ENCODE measurements at regions not wholly inside any gene's neighbourhood (a gene's known extent, or its start where the extent isn't known, plus 50 kb on each side); places are given as distances from the start of the nearest gene placed in this dataset.

DNA sequence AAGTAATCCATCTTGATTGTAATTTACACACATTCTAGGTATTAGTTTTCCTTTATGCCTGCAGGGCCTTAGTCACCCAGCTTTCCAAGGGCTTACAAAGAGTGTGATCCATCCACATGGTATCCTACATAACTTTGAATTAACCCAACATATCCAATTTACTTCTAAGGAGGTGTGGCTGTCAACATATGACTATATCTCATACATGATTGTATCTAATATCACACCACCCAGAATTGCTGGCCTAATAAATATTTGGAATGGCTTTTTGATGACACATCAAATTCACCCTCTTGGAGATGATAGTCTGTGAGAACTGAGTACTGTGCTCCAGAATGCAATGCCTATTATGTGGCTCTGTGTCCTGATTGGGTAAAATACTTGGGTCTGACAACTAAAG, 363.3 kb upstream of the GRIN3A start:
- Histone ChIP-seq H3K27me3 (replicated peaks; ENCODE audit: insufficient read depth) (no peaks in the 10 kb centered on the region), H3K36me3 (no peaks in the 10 kb centered on the region), H3K4me3 (no peak overlapping the region), H3K4me1 (replicated peaks) (no peaks in the 10 kb centered on the region), H3K9me3 (no peaks in the 10 kb centered on the region), H3K27ac (no peak overlapping the region)
- intact Hi-C loops (cut with DNase I) = no loop called here
- DNase-seq (ENCODE audit: low spot score) = no peak
- TF ChIP-seq POLR2AphosphoS5 (IDR thresholded peaks at IDR 0.05) (no peak), POLR2A (IDR thresholded peaks at IDR 0.05) (no peak)
- TF ChIP-seq, protein P1, sequence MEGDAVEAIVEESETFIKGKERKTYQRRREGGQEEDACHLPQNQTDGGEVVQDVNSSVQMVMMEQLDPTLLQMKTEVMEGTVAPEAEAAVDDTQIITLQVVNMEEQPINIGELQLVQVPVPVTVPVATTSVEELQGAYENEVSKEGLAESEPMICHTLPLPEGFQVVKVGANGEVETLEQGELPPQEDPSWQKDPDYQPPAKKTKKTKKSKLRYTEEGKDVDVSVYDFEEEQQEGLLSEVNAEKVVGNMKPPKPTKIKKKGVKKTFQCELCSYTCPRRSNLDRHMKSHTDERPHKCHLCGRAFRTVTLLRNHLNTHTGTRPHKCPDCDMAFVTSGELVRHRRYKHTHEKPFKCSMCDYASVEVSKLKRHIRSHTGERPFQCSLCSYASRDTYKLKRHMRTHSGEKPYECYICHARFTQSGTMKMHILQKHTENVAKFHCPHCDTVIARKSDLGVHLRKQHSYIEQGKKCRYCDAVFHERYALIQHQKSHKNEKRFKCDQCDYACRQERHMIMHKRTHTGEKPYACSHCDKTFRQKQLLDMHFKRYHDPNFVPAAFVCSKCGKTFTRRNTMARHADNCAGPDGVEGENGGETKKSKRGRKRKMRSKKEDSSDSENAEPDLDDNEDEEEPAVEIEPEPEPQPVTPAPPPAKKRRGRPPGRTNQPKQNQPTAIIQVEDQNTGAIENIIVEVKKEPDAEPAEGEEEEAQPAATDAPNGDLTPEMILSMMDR (IDR thresholded peaks at IDR 0.05) = no peak

DNA sequence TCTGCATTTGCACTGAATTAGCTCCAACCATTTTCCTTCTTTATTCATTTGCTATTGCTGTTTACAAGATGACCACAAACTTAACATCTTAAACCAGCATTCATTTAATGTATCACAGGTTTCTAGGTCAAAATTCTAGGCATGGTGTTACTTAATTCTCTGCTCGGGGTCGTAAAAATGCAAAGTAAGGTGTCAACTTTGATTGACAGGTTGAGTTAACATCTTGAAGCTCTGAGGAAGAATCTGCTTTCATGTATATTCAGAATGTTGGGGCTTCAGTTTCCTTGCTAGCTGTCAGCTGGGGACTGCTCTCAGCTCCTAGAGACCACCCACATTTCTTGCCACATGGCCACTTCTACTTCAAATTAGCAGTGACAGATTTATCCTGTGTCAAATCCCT, 348.7 kb upstream of the GRIN3A start:
- no peak for DNase-seq (ENCODE audit: low spot score)
- no peak overlapping the region for H3K27ac ChIP-seq
- no peaks in the 10 kb centered on the region for H3K9me3 ChIP-seq
- no peaks in the 10 kb centered on the region for H3K36me3 ChIP-seq
- H3K4me1 ChIP-seq (replicated peaks) = no peaks in the 10 kb centered on the region
- 82% methylated on average over 2 of the region's 2 CpGs for WGBS
- TF ChIP-seq POLR2AphosphoS5 (IDR thresholded peaks at IDR 0.05) (no peak), POLR2A (IDR thresholded peaks at IDR 0.05) (no peak)
- TF ChIP-seq, protein P1 (IDR thresholded peaks at IDR 0.05) = no peak
- H3K27me3 ChIP-seq (replicated peaks; ENCODE audit: insufficient read depth) = no peaks in the 10 kb centered on the region
- intact Hi-C loops (cut with DNase I) = no loop called here
- H3K4me3 ChIP-seq = no peak overlapping the region

DNA sequence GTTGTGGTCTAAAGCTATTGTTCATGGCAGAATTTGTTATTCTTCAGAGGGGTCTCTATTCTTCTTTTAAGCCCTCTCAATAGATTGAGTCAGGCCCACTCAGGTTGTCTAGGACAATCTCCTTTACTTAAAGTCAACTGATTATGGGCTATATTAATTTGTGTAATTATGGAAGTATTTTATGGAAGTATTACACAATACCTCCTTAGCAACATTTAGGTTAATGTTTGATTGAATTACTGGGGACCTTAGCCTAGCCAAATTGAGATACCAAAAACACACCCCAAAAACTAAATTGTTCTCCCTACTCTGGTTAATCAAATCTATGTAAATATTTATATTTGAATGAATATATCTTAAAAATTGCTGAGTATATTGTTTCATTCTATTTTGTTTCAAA, 347.1 kb upstream of the GRIN3A start:
- H3K36me3 ChIP-seq = no peaks in the 10 kb centered on the region
- TF ChIP-seq, protein P1 (IDR thresholded peaks at IDR 0.05) = no peak
- no peak for TF ChIP-seq POLR2AphosphoS5 (IDR thresholded peaks at IDR 0.05)
- no peak overlapping the region for H3K27ac ChIP-seq
- H3K4me3 ChIP-seq = no peak overlapping the region
- DNase-seq (ENCODE audit: low spot score) = no peak
- no peaks in the 10 kb centered on the region for H3K9me3 ChIP-seq
- intact Hi-C loops (cut with DNase I) = no loop called here
- H3K4me1 ChIP-seq (replicated peaks) = no peaks in the 10 kb centered on the region
- H3K27me3 ChIP-seq (replicated peaks; ENCODE audit: insufficient read depth) = no peaks in the 10 kb centered on the region

DNA sequence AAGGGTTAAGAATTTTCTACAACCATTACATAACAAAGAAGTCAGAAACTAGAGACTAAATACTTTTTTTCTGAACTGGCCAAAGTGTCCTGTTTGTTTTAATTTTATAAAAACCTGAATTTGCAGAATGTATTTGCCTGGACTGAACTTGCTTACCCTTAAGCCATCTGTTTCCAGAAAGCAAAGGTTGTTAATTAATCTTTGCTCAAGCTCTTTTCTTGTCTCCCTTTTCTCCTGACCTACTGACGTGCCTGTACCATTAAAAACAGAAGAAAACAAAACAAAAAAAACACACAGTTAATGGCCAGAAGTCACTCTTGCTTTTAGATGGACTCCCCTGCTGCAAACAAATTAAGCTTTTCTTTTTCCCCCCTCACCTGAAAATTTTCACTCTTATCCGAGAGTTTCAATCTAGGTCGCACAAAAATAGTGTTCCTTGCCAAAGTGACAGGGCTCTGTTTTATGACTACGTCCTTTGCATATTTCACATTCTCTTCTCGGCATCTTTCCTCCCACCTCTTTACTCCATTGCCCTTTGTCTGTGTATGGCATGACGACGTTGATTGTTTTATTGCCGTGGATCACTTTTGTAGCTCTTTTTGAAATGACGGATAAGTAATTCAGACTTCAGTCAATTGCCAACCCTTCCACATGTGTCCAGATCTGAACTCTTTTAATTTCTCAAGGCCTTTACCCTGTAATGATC, 333.8 kb upstream of the GRIN3A start:
- WGBS = 25% methylated on average over 9 of the region's 9 CpGs
- H3K27me3 ChIP-seq (replicated peaks; ENCODE audit: insufficient read depth) = no peaks in the 10 kb centered on the region
- H3K4me1 ChIP-seq (replicated peaks) = no peaks in the 10 kb centered on the region
- no peak for DNase-seq (ENCODE audit: low spot score)
- intact Hi-C loops (cut with DNase I) = no loop called here
- no peak overlapping the region for H3K27ac ChIP-seq
- H3K36me3 ChIP-seq = no peaks in the 10 kb centered on the region
- H3K4me3 ChIP-seq = no peak overlapping the region
- no peaks in the 10 kb centered on the region for H3K9me3 ChIP-seq
- no peak for TF ChIP-seq POLR2A (IDR thresholded peaks at IDR 0.05)
- no peak for TF ChIP-seq POLR2AphosphoS5 (IDR thresholded peaks at IDR 0.05)
- TF ChIP-seq, protein P1 (IDR thresholded peaks at IDR 0.05) = no peak

DNA sequence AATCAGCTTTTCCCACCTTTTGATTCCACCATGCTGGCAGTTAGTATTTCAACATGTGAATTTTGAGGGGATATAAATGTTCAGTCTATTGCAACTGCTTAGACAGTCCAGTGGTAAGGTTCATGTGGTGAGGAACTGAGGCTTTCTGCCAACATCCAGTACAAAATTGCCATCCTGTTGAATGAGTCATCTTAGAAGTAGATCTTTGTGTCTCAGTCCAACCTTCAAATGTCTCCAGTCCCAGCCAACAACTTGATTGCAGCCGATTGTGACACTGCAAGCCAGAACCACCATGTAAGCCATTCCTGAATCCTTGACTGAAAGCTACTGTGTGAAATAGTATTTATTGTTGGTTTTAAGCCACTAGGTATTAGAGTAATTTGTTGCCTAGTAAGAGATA, 331.5 kb upstream of the GRIN3A start:
- Histone ChIP-seq H3K4me3 (no peak overlapping the region), H3K36me3 (no peaks in the 10 kb centered on the region), H3K4me1 (replicated peaks) (no peaks in the 10 kb centered on the region), H3K27me3 (replicated peaks; ENCODE audit: insufficient read depth) (no peaks in the 10 kb centered on the region), H3K27ac (no peak overlapping the region), H3K9me3 (no peaks in the 10 kb centered on the region)
- intact Hi-C loops (cut with DNase I) = no loop called here
- TF ChIP-seq POLR2A (IDR thresholded peaks at IDR 0.05) (no peak), POLR2AphosphoS5 (IDR thresholded peaks at IDR 0.05) (no peak)
- TF ChIP-seq, protein P1 (IDR thresholded peaks at IDR 0.05) = no peak
- no peak for DNase-seq (ENCODE audit: low spot score)
- 48% methylated on average over 1 of the region's 1 CpG for WGBS

Data from prostate gland (tissue), 2 donors.